D721Med (cell line): ENCODE measurements at regions not wholly inside any gene's neighbourhood (a gene's known extent, or its start where the extent isn't known, plus 50 kb on each side); places are given as distances from the start of the nearest gene placed in this dataset.

Experiments used
- DNase-seq: peaks from one replicate; pipeline ENCODE4 v3.0.0; 2011; ENCODE audit warnings: low spot score; ENCODE audit not compliant: insufficient read length
- FAIRE-seq: peaks from 2 replicates; lab custom pipeline; 2011; peaks lifted over from hg19 to GRCh38; lab: Jason Lieb, UNC
- TF ChIP-seq, protein P1 (sequence below): IDR thresholded peaks from 2 replicates; pipeline ENCODE4 v1.5.1; 2012; ENCODE audit warnings: mild to moderate bottlenecking, control low read depth; ENCODE audit not compliant: insufficient read depth; ENCODE audit errors: missing control alignments

DNA sequence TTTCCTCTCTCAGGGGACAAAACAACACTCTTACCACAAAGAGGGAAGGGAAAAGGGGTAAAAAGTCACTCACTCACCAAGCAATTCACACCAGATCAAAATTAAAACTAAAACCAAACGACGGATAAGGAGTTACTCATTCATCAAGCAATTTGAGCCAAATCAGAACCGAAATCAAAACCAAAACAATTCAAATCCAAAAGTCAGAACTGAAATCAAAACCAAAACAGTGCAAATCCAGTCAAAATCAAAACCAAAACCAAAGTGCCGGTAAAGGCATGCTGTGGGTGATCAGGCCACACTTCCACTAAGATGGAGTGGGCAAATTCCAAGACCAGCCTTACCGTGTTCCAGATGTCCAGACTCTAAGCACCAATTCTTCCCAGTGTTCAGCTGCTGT lies 717.9 kb downstream of the AMY1C start:
- DNase-seq (no peak), FAIRE-seq (no peak)
- TF ChIP-seq, protein P1, sequence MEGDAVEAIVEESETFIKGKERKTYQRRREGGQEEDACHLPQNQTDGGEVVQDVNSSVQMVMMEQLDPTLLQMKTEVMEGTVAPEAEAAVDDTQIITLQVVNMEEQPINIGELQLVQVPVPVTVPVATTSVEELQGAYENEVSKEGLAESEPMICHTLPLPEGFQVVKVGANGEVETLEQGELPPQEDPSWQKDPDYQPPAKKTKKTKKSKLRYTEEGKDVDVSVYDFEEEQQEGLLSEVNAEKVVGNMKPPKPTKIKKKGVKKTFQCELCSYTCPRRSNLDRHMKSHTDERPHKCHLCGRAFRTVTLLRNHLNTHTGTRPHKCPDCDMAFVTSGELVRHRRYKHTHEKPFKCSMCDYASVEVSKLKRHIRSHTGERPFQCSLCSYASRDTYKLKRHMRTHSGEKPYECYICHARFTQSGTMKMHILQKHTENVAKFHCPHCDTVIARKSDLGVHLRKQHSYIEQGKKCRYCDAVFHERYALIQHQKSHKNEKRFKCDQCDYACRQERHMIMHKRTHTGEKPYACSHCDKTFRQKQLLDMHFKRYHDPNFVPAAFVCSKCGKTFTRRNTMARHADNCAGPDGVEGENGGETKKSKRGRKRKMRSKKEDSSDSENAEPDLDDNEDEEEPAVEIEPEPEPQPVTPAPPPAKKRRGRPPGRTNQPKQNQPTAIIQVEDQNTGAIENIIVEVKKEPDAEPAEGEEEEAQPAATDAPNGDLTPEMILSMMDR, result no peak

DNA sequence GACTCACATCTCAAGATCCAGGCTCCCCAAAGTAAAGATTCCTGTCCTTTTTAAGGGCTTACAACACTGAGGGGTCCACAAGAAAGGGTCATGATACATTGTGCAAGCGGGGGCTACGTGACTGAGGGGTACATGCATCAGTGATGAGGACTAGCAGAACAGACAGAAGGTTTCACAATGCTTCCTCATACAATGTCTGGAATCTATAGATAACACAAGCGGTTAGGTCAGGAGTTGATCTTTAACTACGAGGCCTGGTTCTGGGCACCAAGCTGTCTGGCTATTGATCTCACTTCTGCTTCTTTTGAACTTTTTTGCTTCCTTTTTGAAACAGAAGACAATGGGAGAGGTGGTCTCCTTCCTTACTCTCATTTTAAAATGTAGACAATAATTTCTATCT lies 718.6 kb downstream of the AMY1C start:
- TF ChIP-seq, protein P1, result no peak
- FAIRE-seq, result no peak
- DNase-seq, result no peak

DNA sequence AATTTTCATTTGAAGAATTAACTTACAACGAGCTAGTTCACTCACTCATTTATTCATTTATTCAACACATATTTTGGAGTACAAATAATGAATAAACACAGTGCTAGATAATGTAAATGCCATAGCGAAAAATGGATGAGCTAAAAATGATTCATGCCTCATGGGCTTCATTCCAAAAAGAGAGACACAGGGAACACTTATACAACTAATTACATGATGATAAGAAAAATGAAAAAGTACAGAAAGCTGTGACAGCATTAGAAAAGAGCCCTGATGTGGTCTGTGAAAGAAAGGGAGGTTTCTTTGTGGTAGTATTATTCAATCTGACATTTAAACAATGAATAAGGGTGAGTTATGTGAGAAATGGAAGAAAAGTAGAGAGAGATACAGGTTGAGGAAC lies 726.4 kb downstream of the AMY1C start:
- TF ChIP-seq, protein P1, result no peak

DNA sequence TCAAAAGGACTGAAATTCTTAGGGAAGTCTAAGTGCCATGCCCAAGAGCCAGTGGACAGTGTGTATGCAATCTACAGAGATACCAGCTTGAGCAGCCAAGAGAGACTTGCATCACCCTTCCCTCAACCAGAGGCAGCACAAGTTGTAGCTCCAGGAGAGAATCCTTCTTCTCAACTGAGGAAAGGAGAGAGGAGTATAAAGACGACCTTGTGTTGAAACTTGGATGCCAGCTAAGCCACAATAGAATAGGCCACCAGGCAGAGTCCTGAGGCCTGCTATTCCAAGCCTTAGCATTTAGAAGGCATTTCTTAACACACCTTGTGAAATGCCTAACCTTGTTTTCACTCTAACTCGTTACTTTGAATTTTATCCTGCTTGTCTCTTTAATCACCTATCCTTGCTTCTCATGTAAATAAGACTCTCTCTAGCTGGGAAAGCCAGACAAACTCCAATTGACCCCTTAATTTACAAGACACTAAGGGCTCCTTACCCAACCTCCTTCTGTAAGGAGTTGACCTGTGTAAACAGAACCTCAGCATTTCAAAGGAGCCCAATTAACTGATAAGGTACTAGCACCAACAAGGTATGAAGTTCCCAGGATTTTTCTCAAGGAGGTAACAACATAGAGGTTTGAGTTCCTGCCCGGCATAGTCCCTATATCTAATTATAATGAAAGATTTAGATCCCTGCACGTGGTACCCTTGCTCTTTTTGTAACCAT lies 738.8 kb downstream of the AMY1C start:
- DNase-seq (no peak), FAIRE-seq (no peak)
- TF ChIP-seq, protein P1, result no peak

More for the DNA sequence above, 726.4 kb downstream of the AMY1C start:
- DNase-seq (no peak), FAIRE-seq (no peak)

DNA sequence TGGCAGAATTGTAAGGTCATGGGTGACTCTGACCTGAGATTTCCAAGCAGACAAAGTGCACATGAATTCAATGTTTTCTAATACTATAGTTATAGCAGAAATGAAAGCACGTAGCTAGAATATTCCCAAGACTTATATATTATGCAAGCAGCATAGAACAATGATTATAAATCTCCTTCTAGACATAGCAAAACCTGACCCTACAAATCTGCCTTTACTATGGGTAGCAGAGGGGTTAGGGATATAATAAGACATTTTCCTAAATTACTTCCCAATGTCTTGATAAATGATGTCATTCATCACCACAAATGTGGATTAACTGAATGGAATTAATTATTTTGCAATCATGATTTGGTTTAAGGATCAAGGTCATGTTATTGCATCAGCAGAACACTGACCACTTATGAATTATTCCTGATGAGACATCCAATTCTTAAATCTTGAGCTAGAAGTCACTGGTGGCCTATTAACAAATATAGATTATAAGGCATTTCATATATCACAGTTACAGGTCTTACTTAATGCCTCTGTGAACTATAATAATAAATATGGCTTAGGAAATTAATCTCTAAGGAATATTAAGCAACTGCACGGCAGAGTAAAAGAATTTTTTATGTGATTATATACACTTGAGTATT lies 776.6 kb downstream of the AMY1C start:
- FAIRE-seq, result peak; percentile 46
- no peak for DNase-seq
- TF ChIP-seq, protein P1, result no peak

GRCh38 chr1:104531990-104532389 lies 782.3 kb downstream of the AMY1C start:
- FAIRE-seq (no peak), DNase-seq (no peak)
- TF ChIP-seq, protein P1, result no peak

DNA sequence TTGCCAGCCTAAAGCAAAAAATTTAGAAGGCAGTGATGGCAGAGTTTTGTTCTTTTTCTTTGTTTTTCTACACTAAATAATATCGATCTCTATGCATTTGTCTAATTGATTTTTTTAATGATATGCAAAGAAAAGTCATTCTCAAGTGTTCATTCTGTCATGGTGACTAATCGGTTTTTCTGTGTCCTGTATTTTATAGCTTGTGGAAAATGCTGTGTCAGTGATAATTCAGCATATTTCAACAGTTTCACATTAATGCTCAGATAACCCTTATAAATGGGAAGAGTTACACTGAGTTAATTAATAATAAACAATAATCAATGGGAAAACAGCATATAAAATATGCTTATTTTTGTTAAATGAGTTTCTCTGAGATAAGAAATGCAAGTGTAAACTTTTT lies 824.9 kb downstream of the AMY1C start:
- TF ChIP-seq, protein P1, result no peak
- FAIRE-seq (no peak), DNase-seq (no peak)
